Stimulated activated effector memory CD8-positive, alpha-beta T cell treated with anti-CD3 and anti-CD28 coated beads, Interleukin-12 subunit alpha, Interleukin-12 subunit beta, amount 100 ng/mL, for 72 hours (primary cell): ENCODE measurements at regions not wholly inside any gene's neighbourhood (a gene's known extent, or its start where the extent isn't known, plus 50 kb on each side); places are given as distances from the start of the nearest gene placed in this dataset.
"Not testable (repeated sequence)": the region's sequence is repeated elsewhere in the genome, so short reads cannot be mapped to it uniquely, and the experiment has no call there.

Experiments used
- ATAC-seq: fragments of 150-1000 bp; cut with Tn5 transposase; 2 replicates; pipeline ENCODE4 v1.10.0; 2021
- DNase-seq, 2 donors: peaks; one replicate each; pipeline ENCODE4 v3.0.0; 2021 to 2022; ENCODE audit warnings: low spot score in 2 of 2
- H3K27ac Mint-ChIP-seq: one replicate; pipeline ENCODE4 v1.8.0; 2022; ENCODE audit warnings: mild to moderate bottlenecking, mixed read lengths
- H3K36me3 Mint-ChIP-seq: one replicate; pipeline ENCODE4 v1.8.0; 2022; ENCODE audit warnings: mild to moderate bottlenecking, mixed read lengths
- H3K4me1 Mint-ChIP-seq: one replicate; pipeline ENCODE4 v1.8.0; 2022; ENCODE audit warnings: mixed read lengths
- H3K4me3 Mint-ChIP-seq: one replicate; pipeline ENCODE4 v1.8.0; 2022; ENCODE audit warnings: mild to moderate bottlenecking, mixed read lengths
- H3K9me3 Mint-ChIP-seq: one replicate; pipeline ENCODE4 v1.8.0; 2022; ENCODE audit warnings: mixed read lengths

DNA sequence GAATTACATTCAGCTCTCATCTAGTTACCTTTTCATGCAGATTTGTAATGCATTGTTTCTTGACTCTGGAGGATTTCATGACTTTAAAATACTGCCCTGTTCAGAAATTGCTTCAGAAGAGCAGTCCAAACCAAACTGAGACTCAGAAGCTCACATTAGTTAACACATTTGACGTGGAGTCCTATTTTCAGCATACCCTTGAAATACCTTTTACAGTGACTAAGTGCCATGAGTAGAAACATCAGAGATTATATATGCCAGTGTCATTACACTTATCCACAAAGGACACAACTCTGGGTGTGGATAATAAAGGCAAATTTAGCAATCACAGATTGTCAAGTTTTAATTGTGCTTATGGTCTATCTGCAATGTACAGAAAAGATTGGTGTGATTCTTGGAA, 459.6 kb downstream of the FRK start:
- Mint-ChIP-seq H3K27ac (no peak overlapping the region), H3K9me3 (peaks cover 16% of the 10 kb centered on the region), H3K4me1 (no peaks in the 10 kb centered on the region), H3K4me3 (no peak overlapping the region), H3K36me3 (no peaks in the 10 kb centered on the region)
- DNase-seq (no peak), ATAC-seq (no peak)

GRCh38 chr6:115594891-115595290, 465.8 kb downstream of the FRK start:
- DNase-seq (no peak), ATAC-seq (no peak)
- Mint-ChIP-seq H3K27ac (no peak overlapping the region), H3K36me3 (no peaks in the 10 kb centered on the region), H3K9me3 (peaks cover 7% of the 10 kb centered on the region), H3K4me1 (no peaks in the 10 kb centered on the region), H3K4me3 (no peak overlapping the region)

DNA sequence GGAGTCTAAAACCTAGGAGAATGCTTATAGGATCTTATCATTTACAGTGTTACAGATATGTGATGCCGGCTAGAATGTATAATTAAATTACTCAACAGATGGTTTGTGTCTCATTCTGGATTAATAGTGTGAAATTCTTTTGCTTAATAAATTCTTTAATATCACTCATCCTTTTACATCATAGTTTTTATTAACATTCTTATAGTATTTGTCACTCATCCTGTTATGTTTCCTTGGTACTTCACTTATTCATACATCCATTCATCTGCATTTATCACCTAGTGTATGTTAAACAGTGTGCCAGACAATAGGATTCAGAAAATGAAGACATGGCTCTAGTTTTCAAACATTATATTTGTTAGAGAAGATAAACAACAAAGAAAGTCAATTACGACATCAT, 468.7 kb downstream of the FRK start:
- H3K36me3 Mint-ChIP-seq = no peaks in the 10 kb centered on the region
- ATAC-seq = no peak
- no peak overlapping the region for H3K4me3 Mint-ChIP-seq
- no peak for DNase-seq
- peaks cover 3% of the 10 kb centered on the region for H3K9me3 Mint-ChIP-seq
- no peak overlapping the region for H3K27ac Mint-ChIP-seq
- H3K4me1 Mint-ChIP-seq = no peaks in the 10 kb centered on the region

- H3K4me3 Mint-ChIP-seq, H3K9me3 Mint-ChIP-seq, H3K36me3 Mint-ChIP-seq, ATAC-seq, DNase-seq, H3K4me1 Mint-ChIP-seq, H3K27ac Mint-ChIP-seq: not testable (repeated sequence)
Measured at GRCh38 chr6:115589072-115589471, 471.6 kb downstream of the FRK start.

- Mint-ChIP-seq H3K27ac (no peak overlapping the region), H3K4me3 (no peak overlapping the region), H3K4me1 (no peaks in the 10 kb centered on the region), H3K36me3 (no peaks in the 10 kb centered on the region), H3K9me3 (peaks cover 16% of the 10 kb centered on the region)
- ATAC-seq (no peak), DNase-seq (no peak)
Measured at GRCh38 chr6:115583290-115583689, 477.4 kb downstream of the FRK start.

- H3K36me3 Mint-ChIP-seq = no peaks in the 10 kb centered on the region
- H3K4me1 Mint-ChIP-seq = no peaks in the 10 kb centered on the region
- peaks cover 21% of the 10 kb centered on the region for H3K9me3 Mint-ChIP-seq
- no peak overlapping the region for H3K27ac Mint-ChIP-seq
- no peak overlapping the region for H3K4me3 Mint-ChIP-seq
- ATAC-seq (no peak), DNase-seq (no peak)
Measured at GRCh38 chr6:115582386-115582785, 478.3 kb downstream of the FRK start.

- H3K4me3 Mint-ChIP-seq, H3K36me3 Mint-ChIP-seq, H3K27ac Mint-ChIP-seq, DNase-seq, ATAC-seq, H3K4me1 Mint-ChIP-seq: not testable (repeated sequence)
- H3K9me3 Mint-ChIP-seq = peaks cover 15% of the 10 kb centered on the region
Measured at GRCh38 chr6:115579565-115579964, 481.1 kb downstream of the FRK start.

DNA sequence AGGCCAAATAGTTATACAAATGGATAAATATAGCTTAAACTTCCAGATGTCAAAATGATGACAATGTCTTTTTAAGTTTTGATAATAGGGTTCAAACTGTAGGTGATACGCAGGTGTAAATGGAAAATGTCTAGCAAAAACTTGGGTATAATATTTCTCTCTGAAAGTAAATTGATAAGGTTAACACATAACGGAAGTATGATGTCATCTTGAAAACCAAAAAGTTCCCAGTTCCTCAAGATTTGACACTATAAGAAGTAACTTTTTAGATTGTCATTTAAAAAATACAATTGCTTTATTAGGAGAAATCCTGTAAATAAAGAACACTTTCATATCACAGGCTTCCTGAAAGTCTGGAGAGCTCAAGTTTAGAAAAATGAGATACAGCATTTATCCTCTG, 483.4 kb downstream of the FRK start:
- H3K9me3 Mint-ChIP-seq = peaks cover 12% of the 10 kb centered on the region
- no peak overlapping the region for H3K4me3 Mint-ChIP-seq
- no peak overlapping the region for H3K27ac Mint-ChIP-seq
- H3K36me3 Mint-ChIP-seq = no peaks in the 10 kb centered on the region
- DNase-seq (no peak), ATAC-seq (no peak)
- no peaks in the 10 kb centered on the region for H3K4me1 Mint-ChIP-seq

DNA sequence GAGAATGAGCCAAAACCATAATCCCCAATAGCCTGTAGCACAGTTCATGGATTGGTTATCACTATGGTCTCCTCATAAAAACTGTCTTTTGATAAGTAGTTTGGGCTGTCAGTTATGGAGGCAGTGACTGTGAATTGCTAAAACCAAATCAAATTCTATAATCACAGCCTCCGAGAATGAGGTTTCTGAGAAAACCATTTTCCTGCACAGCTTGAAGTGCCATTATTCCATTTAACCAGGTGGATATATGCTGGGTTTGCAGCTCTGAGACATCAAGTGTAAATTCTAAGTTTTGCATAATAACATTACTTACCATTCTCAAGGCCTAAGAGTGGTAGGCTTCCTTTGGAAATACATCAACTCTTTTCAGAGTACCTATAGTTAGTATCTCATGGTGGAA, 485.4 kb downstream of the FRK start:
- no peak overlapping the region for H3K27ac Mint-ChIP-seq
- ATAC-seq = no peak
- H3K4me3 Mint-ChIP-seq = no peak overlapping the region
- H3K36me3 Mint-ChIP-seq = no peaks in the 10 kb centered on the region
- no peak for DNase-seq
- H3K4me1 Mint-ChIP-seq = no peaks in the 10 kb centered on the region
- H3K9me3 Mint-ChIP-seq = peaks cover 6% of the 10 kb centered on the region

DNA sequence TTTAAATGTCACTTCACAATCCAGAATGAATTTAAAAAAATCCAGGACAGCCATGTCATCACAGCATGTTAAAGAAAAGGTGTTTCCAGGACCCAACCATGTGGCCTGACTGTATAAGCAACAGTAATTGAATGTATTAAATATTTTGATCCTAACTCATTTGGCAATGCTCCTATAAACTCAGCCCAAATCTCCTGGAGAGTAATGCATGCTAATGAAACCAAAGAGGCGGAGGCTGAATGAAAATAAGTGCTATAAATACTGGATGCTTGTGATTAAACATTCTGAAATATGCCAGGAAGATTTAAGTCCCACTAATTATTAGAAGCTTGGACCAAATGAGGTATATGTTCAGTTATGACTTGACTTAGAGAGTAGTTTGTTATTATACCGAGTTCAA, 486.8 kb downstream of the FRK start:
- Mint-ChIP-seq H3K4me3 (no peak overlapping the region), H3K36me3 (no peaks in the 10 kb centered on the region), H3K9me3 (peaks cover 6% of the 10 kb centered on the region), H3K27ac (no peak overlapping the region), H3K4me1 (no peaks in the 10 kb centered on the region)
- DNase-seq (no peak), ATAC-seq (no peak)

DNA sequence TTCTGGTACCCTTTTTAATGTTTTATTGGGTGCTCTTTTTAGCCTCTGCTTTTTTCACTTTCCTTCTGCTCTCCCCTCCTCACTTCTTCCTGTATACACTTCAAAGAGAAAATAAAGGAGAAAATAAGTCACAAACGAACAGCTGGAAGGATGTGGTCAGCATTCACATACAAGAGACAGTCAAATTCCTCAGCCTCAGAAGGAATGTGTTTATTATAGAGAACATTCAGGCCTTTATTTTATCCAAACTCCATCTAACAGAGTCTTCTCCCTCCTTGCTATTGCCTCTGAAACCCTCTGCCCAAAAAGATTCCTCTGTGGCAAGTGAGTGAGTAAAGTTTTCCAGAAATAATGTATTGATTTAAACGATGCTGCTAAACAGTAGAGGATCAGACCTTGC, 490.4 kb downstream of the FRK start:
- H3K9me3 Mint-ChIP-seq = peaks cover 2% of the 10 kb centered on the region
- no peak overlapping the region for H3K27ac Mint-ChIP-seq
- H3K36me3 Mint-ChIP-seq = no peaks in the 10 kb centered on the region
- no peak for DNase-seq
- H3K4me3 Mint-ChIP-seq = no peak overlapping the region
- no peak for ATAC-seq
- H3K4me1 Mint-ChIP-seq = no peaks in the 10 kb centered on the region

GRCh38 chr6:115554060-115554459, 506.6 kb downstream of the FRK start:
- Mint-ChIP-seq H3K4me1 (no peaks in the 10 kb centered on the region), H3K27ac (no peak overlapping the region), H3K36me3 (no peaks in the 10 kb centered on the region), H3K9me3 (peaks cover 4% of the 10 kb centered on the region), H3K4me3 (no peak overlapping the region)
- ATAC-seq (no peak), DNase-seq (no peak)

DNA sequence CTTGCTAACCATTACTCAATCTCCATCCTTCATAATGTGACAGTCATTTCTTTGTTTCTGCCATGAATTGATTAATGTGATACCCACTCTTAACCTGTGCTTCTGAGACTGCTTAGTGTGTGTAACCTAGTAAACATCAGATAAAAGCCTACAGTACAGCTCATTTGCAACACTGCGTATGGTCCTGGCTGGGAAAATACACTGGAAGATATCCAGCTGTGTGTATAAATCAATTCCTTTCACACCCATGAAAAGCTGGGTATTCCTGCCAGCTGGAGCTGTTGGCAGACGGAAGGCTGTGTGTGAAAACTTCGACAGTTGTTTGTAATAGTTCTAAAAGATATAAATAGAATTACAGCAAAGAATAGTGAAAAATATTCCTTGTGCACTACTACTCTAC, 509.2 kb downstream of the FRK start:
- H3K4me3 Mint-ChIP-seq = no peak overlapping the region
- peaks cover 13% of the 10 kb centered on the region for H3K9me3 Mint-ChIP-seq
- H3K4me1 Mint-ChIP-seq = no peaks in the 10 kb centered on the region
- H3K36me3 Mint-ChIP-seq = no peaks in the 10 kb centered on the region
- no peak for DNase-seq
- no peak overlapping the region for H3K27ac Mint-ChIP-seq
- ATAC-seq = no peak

- no peak overlapping the region for H3K4me3 Mint-ChIP-seq
- no peak for DNase-seq
- no peak overlapping the region for H3K27ac Mint-ChIP-seq
- no peaks in the 10 kb centered on the region for H3K4me1 Mint-ChIP-seq
- peaks cover 19% of the 10 kb centered on the region for H3K9me3 Mint-ChIP-seq
- ATAC-seq = no peak
- H3K36me3 Mint-ChIP-seq = no peaks in the 10 kb centered on the region
Measured at GRCh38 chr6:115545672-115545986, 515.1 kb downstream of the FRK start.

GRCh38 chr6:115544765-115545671, 515.7 kb downstream of the FRK start:
- DNase-seq (no peak), ATAC-seq (no peak)
- H3K4me1 Mint-ChIP-seq = no peaks in the 10 kb centered on the region
- no peaks in the 10 kb centered on the region for H3K36me3 Mint-ChIP-seq
- H3K27ac Mint-ChIP-seq = no peak overlapping the region
- no peak overlapping the region for H3K4me3 Mint-ChIP-seq
- peaks cover 22% of the 10 kb centered on the region for H3K9me3 Mint-ChIP-seq

DNA sequence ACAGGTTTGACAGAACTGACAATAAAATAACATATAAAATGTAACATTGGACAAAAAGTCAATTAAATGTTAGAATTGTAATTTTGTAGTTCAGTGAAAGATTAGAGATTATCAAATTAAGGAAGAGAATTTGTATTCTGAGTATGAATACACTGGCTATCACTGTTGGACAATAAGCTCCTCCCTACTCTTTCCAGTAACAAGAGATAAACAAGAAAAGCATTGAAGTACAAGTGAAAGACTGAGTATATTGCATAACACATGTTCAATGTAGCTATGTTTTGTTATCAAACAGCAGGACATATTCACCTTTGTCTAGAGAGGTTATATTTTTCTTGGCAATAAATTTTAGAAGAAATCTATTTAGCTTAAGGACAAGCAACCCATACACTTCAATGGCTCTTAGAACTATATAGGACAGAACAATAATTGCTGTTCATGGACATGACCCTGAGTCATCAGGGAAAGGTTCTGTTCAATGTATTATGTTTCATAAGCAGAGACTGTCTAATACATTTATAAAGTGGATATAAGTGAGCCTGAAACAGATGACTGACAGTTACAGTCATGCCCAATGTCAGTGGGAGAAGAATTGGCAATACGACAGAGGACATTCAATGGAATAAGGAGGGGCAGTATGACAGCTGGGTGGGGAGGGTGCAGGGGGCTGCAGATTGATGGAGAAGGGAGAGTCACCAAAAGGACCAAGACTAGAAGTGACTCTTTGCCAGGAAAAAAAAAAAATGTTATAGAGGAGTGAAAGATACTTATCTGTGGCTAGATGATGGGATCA, 520.4 kb downstream of the FRK start:
- H3K9me3 Mint-ChIP-seq = peaks cover 17% of the 10 kb centered on the region
- H3K36me3 Mint-ChIP-seq = no peaks in the 10 kb centered on the region
- no peak for ATAC-seq
- no peak overlapping the region for H3K27ac Mint-ChIP-seq
- DNase-seq = no peak
- no peak overlapping the region for H3K4me3 Mint-ChIP-seq
- H3K4me1 Mint-ChIP-seq = no peaks in the 10 kb centered on the region
